ENCODE measurements at regions not wholly inside any gene's neighbourhood (a gene's known extent, or its start where the extent isn't known, plus 50 kb on each side); places are given as distances from the start of the nearest gene placed in this dataset.

- TF ChIP-seq BRCA1 (CRISPR knock-in tag; IDR thresholded peaks at IDR 0.05) (no peak), ADNP (CRISPR knock-in tag; IDR thresholded peaks at IDR 0.05) (no peak), GLI4 (CRISPR knock-in tag; IDR thresholded peaks at IDR 0.05; ENCODE audit: borderline replicate concordance) (no peak), TFDP2 (CRISPR knock-in tag; IDR thresholded peaks at IDR 0.05) (no peak)
- TF ChIP-seq, protein P1, sequence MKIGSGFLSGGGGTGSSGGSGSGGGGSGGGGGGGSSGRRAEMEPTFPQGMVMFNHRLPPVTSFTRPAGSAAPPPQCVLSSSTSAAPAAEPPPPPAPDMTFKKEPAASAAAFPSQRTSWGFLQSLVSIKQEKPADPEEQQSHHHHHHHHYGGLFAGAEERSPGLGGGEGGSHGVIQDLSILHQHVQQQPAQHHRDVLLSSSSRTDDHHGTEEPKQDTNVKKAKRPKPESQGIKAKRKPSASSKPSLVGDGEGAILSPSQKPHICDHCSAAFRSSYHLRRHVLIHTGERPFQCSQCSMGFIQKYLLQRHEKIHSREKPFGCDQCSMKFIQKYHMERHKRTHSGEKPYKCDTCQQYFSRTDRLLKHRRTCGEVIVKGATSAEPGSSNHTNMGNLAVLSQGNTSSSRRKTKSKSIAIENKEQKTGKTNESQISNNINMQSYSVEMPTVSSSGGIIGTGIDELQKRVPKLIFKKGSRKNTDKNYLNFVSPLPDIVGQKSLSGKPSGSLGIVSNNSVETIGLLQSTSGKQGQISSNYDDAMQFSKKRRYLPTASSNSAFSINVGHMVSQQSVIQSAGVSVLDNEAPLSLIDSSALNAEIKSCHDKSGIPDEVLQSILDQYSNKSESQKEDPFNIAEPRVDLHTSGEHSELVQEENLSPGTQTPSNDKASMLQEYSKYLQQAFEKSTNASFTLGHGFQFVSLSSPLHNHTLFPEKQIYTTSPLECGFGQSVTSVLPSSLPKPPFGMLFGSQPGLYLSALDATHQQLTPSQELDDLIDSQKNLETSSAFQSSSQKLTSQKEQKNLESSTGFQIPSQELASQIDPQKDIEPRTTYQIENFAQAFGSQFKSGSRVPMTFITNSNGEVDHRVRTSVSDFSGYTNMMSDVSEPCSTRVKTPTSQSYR (CRISPR knock-in tag; IDR thresholded peaks at IDR 0.05; ENCODE audit: borderline replicate concordance), result no peak
- TF ChIP-seq, protein P2, sequence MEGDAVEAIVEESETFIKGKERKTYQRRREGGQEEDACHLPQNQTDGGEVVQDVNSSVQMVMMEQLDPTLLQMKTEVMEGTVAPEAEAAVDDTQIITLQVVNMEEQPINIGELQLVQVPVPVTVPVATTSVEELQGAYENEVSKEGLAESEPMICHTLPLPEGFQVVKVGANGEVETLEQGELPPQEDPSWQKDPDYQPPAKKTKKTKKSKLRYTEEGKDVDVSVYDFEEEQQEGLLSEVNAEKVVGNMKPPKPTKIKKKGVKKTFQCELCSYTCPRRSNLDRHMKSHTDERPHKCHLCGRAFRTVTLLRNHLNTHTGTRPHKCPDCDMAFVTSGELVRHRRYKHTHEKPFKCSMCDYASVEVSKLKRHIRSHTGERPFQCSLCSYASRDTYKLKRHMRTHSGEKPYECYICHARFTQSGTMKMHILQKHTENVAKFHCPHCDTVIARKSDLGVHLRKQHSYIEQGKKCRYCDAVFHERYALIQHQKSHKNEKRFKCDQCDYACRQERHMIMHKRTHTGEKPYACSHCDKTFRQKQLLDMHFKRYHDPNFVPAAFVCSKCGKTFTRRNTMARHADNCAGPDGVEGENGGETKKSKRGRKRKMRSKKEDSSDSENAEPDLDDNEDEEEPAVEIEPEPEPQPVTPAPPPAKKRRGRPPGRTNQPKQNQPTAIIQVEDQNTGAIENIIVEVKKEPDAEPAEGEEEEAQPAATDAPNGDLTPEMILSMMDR (CRISPR knock-in tag; IDR thresholded peaks at IDR 0.05), result no peak
Observed at GRCh38 chr13:72542241-72542640, 185.2 kb downstream of the MZT1 start.
